G401 (cell line): ENCODE measurements at regions not wholly inside any gene's neighbourhood (a gene's known extent, or its start where the extent isn't known, plus 50 kb on each side); places are given as distances from the start of the nearest gene placed in this dataset.

Source experiments
- DNase-seq: peaks from one replicate; pipeline ENCODE4 v3.0.0-alpha.2; 2015; ENCODE audit warnings: low spot score
- in situ Hi-C: cut with HindIII; loops from 2 replicates; pipeline ENCODE4 v1.10.0; 2016; ENCODE audit warnings: low sequenced_read_pairs, mixed read lengths

DNA sequence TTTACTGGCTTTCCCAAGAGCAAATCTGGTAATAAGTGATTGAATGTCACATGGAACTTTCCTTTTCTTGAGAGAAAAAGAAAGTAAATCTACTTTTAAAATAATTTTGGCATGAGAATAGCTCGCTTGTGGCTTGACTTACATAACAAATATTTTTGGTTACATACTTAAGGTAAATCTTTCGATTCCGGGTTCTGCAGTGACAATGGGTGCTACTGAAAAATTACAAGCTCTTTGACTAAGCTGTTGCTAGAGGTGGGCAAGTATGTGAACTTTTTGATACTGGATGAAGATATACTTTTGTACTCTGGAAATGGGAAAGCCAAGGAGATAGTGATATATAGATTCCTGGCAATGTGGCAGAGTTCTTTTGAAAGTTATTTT, 51.9 kb upstream of the OTOL1 start:
- DNase-seq = no peak
- in situ Hi-C loops = no loop called here

DNA sequence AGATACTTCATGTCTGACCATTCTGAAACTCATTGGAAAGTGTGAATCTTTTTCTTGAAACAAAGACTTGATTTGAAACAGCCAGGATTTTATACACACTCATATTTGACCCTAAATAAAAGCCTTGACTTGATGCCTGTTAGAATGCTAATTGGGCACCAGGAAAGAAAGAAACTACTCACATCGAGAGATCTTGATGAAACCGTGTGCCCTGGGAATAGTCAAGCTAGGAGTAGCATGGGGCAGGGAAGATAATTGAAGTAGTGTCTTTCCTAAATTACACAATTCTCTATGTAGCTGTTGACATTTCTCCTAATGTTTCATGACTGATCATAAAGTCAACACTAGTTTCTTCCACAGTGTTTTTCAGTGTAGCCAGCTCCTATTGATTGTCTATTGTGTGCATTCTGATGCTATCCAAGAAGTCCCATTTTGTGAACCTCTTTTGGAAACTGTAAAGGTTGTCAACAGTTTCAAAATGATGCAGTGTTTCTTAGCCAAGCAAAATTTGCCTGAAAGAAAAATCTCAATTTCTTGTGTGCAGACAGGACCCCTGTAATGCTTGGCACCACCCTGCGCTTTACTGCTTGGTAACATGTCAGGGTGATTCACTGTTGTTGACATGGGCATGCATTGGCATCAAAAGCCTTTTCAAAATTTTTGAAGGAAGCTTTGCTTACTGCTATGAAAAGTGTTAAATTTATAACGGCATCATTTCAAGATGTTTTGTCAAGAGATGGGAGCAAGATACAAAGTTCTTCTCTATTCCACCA, 52.5 kb upstream of the OTOL1 start:
- in situ Hi-C loops = no loop called here
- DNase-seq = no peak

DNA sequence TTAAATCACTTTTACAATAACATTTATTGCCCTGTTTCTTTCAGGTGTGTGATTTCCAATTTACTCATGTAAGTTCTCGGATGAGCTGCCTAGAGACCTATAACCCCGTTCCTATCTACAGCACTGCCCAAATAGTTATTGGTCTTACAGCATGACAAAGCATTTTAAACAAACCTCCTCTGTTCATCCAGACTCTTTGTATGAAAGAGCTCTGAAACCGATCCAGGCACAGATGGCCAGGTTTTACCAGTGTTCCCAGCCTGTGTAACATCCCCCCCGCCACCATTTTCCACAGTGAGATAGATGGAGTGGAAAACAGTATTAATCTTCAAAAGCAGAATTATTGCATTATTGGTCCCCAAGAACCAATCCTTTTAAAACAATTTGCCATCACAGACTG, 59.0 kb upstream of the SPTSSB start:
- in situ Hi-C loops = no loop called here

DNA sequence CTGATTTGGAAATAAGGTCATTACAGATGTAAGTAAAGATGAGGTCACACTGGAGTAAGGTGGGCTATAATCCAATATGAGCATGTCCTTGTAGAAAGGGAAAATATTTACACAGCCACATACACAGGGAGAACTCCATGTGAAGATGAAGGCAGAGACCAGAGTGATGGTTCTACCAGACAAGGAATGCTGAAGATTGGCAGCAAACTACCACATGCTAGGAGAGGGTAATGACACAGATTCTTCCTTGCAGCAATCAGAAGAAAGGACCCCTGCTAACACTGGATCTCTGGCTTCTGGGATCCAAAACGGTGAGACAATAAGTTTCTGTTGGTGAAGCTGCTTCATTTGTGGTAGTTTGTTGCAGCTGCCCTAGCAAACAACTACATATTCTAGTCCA, 56.0 kb upstream of the SPTSSB start:
- in situ Hi-C loops = no loop called here
- DNase-seq = no peak

More for the DNA sequence above, 59.0 kb upstream of the SPTSSB start:
- peak; percentile 13 for DNase-seq

DNA sequence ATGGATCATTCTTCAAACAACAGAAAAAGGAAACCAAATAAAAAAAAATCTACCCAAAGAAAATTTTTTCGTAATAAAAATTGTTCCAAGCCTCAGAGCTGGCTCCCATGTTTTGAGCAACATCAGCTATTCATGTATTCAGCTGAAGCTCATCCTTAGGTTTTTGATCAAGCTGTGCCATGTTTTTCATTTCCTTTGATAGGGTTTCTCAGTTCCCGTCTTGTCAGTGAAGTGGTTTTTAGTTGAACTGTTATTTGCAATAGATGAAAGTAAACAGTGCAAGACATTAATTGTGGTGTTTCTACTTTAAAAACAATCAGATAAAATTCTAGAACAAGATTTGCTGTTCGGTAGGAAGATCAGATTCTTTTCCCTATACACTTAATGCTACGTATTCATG, 55.4 kb upstream of the SPTSSB start:
- no peak for DNase-seq
- in situ Hi-C loops = no loop called here

DNA sequence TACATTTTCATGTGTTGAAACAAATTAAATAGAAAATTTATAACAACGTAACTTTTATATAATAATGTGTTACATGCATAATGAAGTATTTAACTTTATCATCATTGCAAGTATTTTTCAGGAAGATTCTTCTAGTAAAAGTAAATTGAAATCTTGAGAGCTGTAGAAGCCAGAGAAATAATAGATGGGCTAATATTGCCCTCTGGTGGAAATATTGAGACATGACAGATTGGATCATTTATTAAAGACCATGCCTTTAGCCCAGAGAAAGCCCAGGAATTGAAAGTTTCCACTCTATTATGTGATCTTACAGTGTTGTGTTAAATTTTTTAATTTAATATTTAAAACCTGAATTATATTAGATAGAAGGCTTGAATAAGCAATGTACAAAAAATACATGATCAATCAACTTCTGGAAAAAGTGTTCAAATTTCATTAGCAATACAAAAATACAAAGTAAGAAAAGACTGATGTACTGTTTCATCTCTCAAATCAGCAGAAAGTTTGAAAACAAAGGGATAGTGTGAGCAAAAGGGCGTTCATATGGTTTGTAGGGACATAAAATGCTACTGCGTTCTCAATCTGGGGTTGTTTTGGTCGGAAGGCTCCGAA, 52.7 kb upstream of the SPTSSB start:
- peak; percentile 71 for DNase-seq
- in situ Hi-C loops = no loop called here

DNA sequence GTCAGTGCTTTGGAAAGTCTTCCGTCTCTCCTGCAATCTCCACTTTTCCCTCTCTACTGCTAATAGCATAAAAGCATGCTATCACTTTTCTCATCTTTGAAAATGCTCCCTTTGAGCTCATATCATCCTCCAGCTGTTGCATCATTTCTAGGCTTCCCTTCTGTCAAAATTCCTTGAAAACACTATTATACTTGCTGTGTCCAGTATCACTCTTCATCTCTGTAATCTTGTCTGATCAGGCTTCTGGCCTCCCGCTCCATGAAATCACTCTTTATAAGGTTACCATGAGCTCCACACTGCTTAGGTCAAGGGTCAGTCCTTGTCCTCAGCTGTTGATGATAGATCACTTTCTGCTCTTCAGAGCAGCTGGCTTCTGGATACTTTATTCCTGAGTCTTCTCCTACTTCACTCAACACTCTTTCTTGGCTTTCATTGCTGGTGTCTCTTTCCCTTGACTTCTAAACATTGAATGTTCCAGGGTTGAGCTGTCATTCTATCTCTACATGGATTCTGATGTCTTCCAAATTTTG, 50.9 kb upstream of the SPTSSB start:
- no peak for DNase-seq
- in situ Hi-C loops = no loop called here
